Stimulated activated CD8-positive, alpha-beta memory T cell treated with anti-CD3 and anti-CD28 coated beads, Interleukin-12 subunit alpha, Interleukin-12 subunit beta, amount 100 ng/mL, for 1 hour (primary cell): ENCODE measurements at regions not wholly inside any gene's neighbourhood (a gene's known extent, or its start where the extent isn't known, plus 50 kb on each side); places are given as distances from the start of the nearest gene placed in this dataset.
"Not testable (repeated sequence)": the region's sequence is repeated elsewhere in the genome, so short reads cannot be mapped to it uniquely, and the experiment has no call there.

Experiments used
- DNase-seq: peaks from one replicate; pipeline ENCODE4 v3.0.0-alpha.2; 2020; ENCODE audit warnings: low read depth

DNA sequence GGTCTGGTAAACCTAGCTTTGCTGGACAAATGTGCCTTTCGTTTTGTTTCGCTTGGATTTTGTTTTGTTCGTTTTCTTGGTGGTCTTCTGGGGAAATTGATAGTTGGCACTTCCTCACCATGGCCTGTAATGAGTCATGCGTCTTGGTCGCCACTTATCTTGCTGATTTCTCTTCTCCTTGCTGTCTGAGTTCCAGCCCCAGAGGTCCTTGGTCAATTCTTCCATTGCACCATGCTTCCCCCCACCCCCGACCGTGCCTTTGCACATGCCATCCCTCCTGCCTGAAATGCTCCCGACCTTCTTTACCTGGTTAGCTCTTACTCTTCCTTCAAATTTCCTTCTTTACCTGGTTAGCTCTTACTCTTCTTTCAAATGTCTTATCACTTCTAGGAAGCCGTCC is 168.7 kb upstream of the MSX2 start:
- DNase-seq = no peak

DNA sequence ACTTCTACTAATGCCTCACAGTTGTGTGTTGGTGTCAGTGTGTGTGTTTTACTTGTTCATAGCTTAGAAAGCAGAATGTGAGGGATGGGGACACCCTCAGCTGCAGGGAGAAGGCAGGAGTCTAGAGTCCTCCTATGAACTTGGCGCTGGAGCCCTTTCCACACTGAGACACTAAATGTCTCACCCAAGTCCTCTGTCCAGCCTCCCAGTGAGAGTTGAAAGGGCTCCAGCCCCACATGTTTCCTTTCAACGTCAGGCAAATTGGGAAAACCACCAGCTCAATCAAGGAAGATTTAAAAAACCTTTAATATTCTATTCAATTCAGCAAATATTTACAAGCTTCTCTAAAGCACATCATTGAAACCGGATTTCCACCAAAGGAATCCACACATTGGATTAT is 167.6 kb upstream of the MSX2 start:
- no peak for DNase-seq

GRCh38 chr5:174558190-174558589 is 166.2 kb upstream of the MSX2 start:
- DNase-seq = no peak

DNA sequence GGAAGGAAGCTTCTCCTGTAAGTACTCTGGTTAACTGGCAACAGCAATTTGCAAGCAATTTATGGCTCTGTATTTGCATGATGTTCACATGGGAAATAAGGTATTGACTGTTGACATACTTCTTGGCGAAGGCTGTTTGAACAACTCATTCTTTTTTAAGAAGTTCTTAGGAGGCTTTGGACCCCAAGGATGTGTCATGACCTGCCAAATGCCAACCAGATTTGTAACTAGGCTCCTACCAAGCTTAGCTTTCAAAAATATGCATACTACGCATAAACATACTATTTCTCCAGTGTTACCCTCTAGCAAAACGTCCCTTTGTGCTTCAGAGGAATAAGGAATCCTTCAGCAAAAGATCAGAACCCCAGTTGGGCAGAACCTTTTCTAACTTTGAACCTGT is 165.2 kb upstream of the MSX2 start:
- no peak for DNase-seq

GRCh38 chr5:174559566-174560090 is 164.8 kb upstream of the MSX2 start:
- DNase-seq = no peak

DNA sequence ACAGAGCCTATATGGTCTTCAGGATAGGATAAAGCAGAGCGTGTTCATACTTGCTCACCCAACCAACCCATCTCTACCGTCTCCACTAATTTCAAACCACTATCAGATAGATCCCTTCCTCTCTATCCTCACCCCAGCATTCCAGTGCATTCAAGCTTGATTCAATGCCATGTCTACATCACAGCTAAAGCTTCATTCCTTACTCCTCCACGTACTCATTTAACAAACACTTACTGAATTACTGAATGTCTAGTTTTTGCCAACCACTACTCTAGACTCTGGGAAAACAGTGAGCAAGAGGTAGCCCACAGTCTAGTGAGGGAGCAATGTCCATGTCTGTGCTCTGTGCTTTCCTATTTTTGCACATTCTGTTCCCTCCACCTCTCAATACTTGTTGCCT is 163.5 kb upstream of the MSX2 start:
- DNase-seq = no peak

DNA sequence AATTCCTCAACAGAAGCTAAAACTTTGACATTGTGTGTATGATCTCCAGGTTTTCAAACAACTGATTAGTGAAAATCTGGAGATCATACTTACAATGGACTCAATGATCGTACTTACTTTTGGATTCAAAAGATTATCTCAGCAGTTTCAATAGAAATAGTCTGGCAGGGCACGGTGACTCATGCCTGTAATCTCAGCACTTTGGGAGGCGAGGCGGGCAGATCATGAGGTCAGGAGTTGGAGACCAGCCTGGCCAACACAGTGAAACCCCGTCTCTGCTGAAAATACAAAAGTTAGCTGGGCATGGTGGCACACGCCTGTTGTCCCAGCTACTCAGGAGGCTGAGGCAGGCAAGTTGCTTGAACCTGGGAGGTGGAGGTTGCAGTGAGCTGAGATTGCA is 161.3 kb upstream of the MSX2 start:
- DNase-seq = not testable (repeated sequence)

GRCh38 chr5:174563899-174564298 is 160.5 kb upstream of the MSX2 start:
- no peak for DNase-seq

DNA sequence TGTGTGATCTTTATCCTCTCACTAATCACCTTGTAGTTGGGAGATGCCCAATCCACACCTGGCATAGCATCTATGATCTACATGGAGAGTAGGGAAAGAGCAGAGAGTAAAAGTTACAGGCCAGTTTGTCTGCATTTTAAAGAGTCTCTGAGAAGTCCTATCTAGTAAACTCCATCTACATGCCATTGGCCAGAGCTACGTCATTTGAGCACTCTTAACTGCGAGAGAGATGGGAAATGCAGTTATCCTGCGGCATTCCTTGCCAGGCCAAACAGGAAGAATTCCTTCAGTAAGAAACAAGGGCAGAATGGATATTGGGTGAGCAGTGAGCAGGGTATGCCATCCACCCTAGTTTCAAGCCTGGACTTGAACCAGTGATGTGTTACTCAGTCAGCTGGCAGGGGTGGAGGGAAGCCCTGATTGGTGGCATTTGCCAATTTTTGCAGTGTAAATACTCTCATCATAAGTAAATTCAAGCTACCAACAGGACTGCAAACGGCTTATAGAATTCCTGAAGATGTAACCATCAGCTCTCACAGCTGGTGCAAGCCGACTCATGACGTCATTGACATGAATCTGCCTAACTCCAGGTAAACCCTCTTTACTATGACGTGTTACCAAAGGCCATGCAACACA is 156.8 kb upstream of the MSX2 start:
- no peak for DNase-seq

GRCh38 chr5:174570662-174571061 is 153.7 kb upstream of the MSX2 start:
- DNase-seq = no peak

DNA sequence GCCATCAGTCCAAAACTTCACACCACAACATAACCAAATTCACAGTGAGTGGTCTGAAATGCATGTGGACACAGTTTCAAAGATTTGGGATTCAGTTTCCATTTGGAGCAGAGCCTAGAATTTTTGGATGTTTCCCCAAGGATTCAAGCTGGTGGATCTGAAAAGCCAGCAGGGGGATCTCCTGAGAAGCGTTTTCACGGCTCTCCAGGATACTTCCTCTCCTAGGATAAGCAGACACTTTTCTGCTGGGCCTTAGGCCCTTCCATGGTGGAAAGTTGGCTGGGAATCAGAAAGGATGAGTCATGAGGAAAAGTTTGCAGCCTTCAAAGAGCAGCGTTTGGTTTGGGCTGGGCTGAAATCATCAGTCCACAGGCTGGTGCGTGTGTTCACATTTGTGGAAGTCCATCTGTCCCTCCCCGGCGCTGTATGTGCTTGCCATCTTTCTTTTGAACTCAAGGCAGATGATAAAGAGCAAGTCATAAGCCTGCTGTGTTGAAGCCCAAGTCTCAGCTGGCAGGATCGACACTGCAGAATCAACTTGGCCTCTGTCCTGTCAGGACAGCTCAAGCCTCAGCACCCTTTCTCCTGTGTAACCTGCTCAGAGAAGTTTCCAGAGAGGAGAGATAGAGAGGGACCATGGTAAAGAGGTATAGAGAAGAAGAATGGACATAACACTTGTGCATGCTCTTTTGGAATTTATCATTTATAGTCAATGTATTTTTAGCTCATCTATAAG is 152.6 kb upstream of the MSX2 start:
- no peak for DNase-seq

DNA sequence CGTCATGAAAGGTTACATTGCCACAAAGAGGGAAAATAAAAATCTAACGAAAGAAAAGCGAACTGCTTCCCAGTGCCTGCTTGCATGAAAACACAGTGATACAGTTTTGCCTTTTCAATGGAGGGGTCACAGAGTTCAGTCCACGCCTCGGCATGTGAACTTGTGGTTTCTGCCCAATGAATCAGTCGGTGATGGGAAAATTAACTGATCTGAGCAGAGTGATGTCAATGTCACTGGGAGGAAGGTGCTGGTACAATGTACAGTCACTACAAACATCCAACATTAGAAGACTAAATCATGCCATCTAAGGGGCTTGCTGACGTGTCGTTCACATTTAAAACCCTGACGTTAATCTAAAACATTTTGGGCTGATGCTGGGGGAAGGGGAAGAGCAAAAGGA is 151.8 kb upstream of the MSX2 start:
- no peak for DNase-seq

GRCh38 chr5:174573221-174573994 is 151.0 kb upstream of the MSX2 start:
- no peak for DNase-seq

DNA sequence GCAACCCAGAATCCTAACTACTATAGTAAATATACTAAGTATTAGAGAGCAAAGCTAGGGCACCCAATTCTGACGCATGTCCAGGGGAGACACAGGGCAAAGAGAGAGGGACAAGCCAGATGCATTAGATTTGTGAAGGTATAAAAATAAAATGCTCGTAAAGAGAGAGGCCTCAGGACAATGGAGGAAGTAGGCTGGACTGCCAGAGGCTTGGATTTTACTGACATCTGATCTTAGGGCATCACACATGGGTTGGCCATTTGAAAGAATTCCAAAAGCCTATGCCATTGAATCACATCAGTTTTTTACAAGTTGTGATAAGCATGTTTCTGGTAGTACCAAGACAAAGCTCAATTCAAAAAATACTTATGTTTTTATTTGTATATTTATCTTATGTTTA is 149.3 kb upstream of the MSX2 start:
- no peak for DNase-seq

- DNase-seq = no peak
Observed at GRCh38 chr5:174576042-174576441, 148.3 kb upstream of the MSX2 start.

DNA sequence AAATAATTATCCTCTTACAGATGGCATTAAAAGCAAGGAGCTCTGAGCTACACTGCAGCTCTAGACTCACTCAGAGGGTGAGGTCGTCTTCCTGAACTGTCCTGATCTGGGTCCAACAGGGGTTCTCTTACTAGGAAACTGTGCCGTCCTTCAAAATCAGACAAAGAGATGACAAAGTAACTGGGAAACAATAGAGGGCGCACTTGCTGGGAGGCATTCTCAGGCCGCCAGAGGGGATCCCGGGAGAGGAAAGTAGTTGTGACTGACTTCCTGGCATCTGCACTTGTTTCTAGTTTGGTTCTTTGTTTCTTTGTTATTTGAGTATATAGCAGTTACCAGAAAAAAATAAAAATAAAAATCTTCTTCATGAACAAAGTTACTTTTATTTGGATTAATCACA is 142.9 kb upstream of the MSX2 start:
- DNase-seq = no peak

- no peak for DNase-seq
Observed at GRCh38 chr5:174581894-174582293, 142.5 kb upstream of the MSX2 start.

GRCh38 chr5:174583071-174583470 is 141.3 kb upstream of the MSX2 start:
- no peak for DNase-seq

DNA sequence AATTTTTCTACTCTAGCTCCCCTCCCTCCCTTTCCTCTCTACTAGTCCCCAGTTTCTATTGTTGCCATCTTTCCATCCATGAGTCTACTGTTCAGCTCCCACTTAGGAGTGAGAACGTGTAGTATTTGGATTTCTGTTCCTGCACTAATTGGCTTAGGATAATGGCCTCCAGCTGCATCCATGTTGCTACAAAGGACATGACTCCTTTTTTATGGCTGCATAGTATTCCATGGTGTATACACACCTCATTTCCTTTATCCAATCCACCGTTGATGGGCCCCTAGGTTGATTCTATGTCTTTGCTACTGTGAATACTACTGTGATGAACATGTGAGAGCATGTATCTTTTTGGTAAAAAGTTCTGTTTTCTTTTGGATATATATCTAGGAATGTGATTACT is 138.9 kb upstream of the MSX2 start:
- DNase-seq = no peak

GRCh38 chr5:174586163-174586562 is 138.2 kb upstream of the MSX2 start:
- DNase-seq = not testable (repeated sequence)

DNA sequence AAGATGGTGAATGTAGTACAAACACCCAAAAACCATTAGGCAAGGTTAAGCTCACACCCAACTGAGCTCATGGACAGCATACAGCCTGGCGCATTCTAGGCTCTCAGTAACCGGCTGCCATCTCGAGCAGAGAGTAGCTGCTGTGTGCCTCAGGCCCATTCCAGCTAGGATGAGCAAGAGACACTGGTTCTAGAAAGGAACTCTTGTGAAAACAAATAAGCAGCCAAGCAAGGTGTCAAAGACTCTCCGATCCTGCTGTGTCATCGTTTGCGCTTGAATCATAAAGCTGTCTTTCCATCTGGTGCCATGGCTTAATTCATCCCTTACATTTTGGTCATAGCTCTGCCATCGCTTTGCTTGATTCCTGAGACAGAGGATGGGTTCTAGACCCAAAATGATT is 135.4 kb upstream of the MSX2 start:
- DNase-seq = no peak

DNA sequence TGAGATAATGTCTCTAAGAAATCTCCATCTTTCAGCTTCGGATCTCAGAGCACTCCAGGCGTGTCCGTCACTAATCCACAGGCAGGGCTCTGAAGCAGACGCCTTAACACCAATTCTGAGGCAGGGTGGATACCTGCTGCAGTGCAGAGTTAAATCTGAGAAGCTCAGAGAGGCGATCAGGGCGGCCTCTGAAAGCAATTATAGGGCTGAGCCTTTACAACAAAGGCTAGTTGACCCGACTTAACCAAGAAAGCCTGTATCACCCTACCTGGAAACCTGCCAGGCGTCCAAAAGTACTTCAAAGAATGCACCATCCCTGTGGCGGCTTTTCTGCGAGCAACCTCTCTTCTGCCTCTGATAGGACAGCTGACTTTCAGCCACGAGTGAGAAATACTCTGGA is 134.8 kb upstream of the MSX2 start:
- DNase-seq = no peak

- no peak for DNase-seq
Observed at GRCh38 chr5:174590820-174591219, 133.6 kb upstream of the MSX2 start.
